IMR-90 (cell line): ENCODE measurements at regions not wholly inside any gene's neighbourhood (a gene's known extent, or its start where the extent isn't known, plus 50 kb on each side); places are given as distances from the start of the nearest gene placed in this dataset.

Source experiments
- ATAC-seq: fragments of 200-7000 bp; cut with Tn5 transposase; 2 replicates; pipeline ENCODE4 v1.9.1; 2020; ENCODE audit warnings: low read depth, mild to moderate bottlenecking, moderate library complexity
- BruUV-seq: library from RNA; stranded (reverse); fragments of 400-500 nt; replicated peaks from 2 replicates; lab custom pipeline; 2021; lab: Mats Ljungman, UMichigan
- CTCF ChIA-PET: fragments of 300-600 bp; formaldehyde crosslinking; extraction: SDS; loops from one replicate; lab custom pipeline; 2021; ENCODE audit warnings: antibody characterized with exemption; lab: Yijun Ruan, JAX
- POLR2A ChIA-PET: fragments of 300-600 bp; sonication (Branson Sonifier 250); formaldehyde crosslinking; loops from one replicate; lab custom pipeline; 2022; ENCODE audit warnings: antibody characterized with exemption; ENCODE audit not compliant: unreplicated experiment; lab: Charles Lee
- DNase-seq: peaks from one replicate; pipeline ENCODE4 v3.0.0; 2013
- H2AFZ ChIP-seq: replicated peaks from 2 replicates; pipeline ENCODE3; 2013; ENCODE audit warnings: low read length, mild to moderate bottlenecking; ENCODE audit not compliant: poor library complexity
- H2AK5ac ChIP-seq: 2 replicates; pipeline ENCODE4 v1.6.1; 2013; ENCODE audit warnings: low read depth, low read length, inconsistent platforms
- H2AK9ac ChIP-seq: replicated peaks from 2 replicates; pipeline ENCODE3; 2013; ENCODE audit warnings: mild to moderate bottlenecking, low read depth, low read length, moderate library complexity; ENCODE audit not compliant: poor library complexity
- H2BK120ac ChIP-seq: 2 replicates; pipeline ENCODE4 v1.6.1; 2013; ENCODE audit warnings: low read depth, low read length, inconsistent platforms
- H2BK15ac ChIP-seq: 3 replicates; pipeline ENCODE4 v1.6.1; 2013; ENCODE audit warnings: low read depth, low read length, inconsistent platforms
- H2BK20ac ChIP-seq: 2 replicates; pipeline ENCODE4 v1.6.1; 2013; ENCODE audit warnings: low read depth, mild to moderate bottlenecking, inconsistent platforms, low read length, moderate library complexity
- H2BK5ac ChIP-seq: 2 replicates; pipeline ENCODE4 v1.6.1; 2013; ENCODE audit warnings: mild to moderate bottlenecking, low read depth, low read length, inconsistent platforms; ENCODE audit not compliant: poor library complexity, severe bottlenecking
- H3K14ac ChIP-seq: replicated peaks from 2 replicates; pipeline ENCODE4 v1.6.1; 2013; ENCODE audit warnings: low read depth, low read length, inconsistent platforms
- H3K18ac ChIP-seq: 2 replicates; pipeline ENCODE4 v1.6.1; 2013; ENCODE audit warnings: low read depth, low read length, control low read depth
- H3K23ac ChIP-seq: 2 replicates; pipeline ENCODE4 v1.6.1; 2013; ENCODE audit warnings: low read depth, low read length, inconsistent platforms
- H3K27ac ChIP-seq: 2 replicates; pipeline ENCODE4 v1.5.1; 2013; ENCODE audit warnings: mild to moderate bottlenecking, control low read depth, low read length; ENCODE audit not compliant: insufficient read depth
- H3K27me3 ChIP-seq: 2 replicates; pipeline ENCODE4 v1.6.1; 2013; ENCODE audit warnings: low read length; ENCODE audit not compliant: control insufficient read depth, insufficient read depth
- H3K36me3 ChIP-seq: 2 replicates; pipeline ENCODE4 v1.6.1; 2013; ENCODE audit warnings: low read length, mixed read lengths; ENCODE audit not compliant: control insufficient read depth, insufficient read depth
- H3K4ac ChIP-seq: 2 replicates; pipeline ENCODE4 v1.6.1; 2013; ENCODE audit warnings: low read depth, low read length, inconsistent platforms
- H3K4me1 ChIP-seq: 2 replicates; pipeline ENCODE4 v1.6.1; 2013; ENCODE audit warnings: low read length, mixed read lengths; ENCODE audit not compliant: control insufficient read depth, insufficient read depth
- H3K4me2 ChIP-seq: 2 replicates; pipeline ENCODE4 v1.6.1; 2013; ENCODE audit warnings: low read depth, mild to moderate bottlenecking, control low read depth, low read length, moderate library complexity
- H3K4me3 ChIP-seq: 2 replicates; pipeline ENCODE4 v1.5.1; 2013; ENCODE audit warnings: low read depth, mild to moderate bottlenecking, control low read depth, low read length, moderate library complexity; ENCODE audit not compliant: insufficient read depth
- H3K56ac ChIP-seq: 2 replicates; pipeline ENCODE4 v1.6.1; 2013; ENCODE audit warnings: low read length, inconsistent platforms; ENCODE audit not compliant: insufficient read depth; ENCODE audit errors: extremely low read depth
- H3K79me1 ChIP-seq, 2 experiments: 2 replicates each; pipeline ENCODE4 v1.6.1; 2013; ENCODE audit warnings: low read length in 2 of 2, inconsistent platforms in 1 of 2, low read depth in 1 of 2
- H3K9ac ChIP-seq: 2 replicates; pipeline ENCODE4 v1.6.1; 2013; ENCODE audit warnings: low read depth, low read length, control low read depth
- H3K9me1 ChIP-seq: 2 replicates; pipeline ENCODE4 v1.6.1; 2013; ENCODE audit warnings: low read length, inconsistent platforms; ENCODE audit not compliant: insufficient read depth
- H3K9me3 ChIP-seq: 2 replicates; pipeline ENCODE4 v1.6.1; 2013; ENCODE audit warnings: low read length; ENCODE audit not compliant: control insufficient read depth, insufficient read depth
- H4K20me1 ChIP-seq: 2 replicates; pipeline ENCODE4 v1.6.1; 2013; ENCODE audit warnings: low read length, inconsistent platforms; ENCODE audit not compliant: insufficient read depth
- H4K5ac ChIP-seq: 2 replicates; pipeline ENCODE4 v1.6.1; 2013; ENCODE audit warnings: mild to moderate bottlenecking, low read depth, low read length, control low read depth
- H4K8ac ChIP-seq, 2 experiments: 2 replicates each; pipeline ENCODE4 v1.6.1; 2013; ENCODE audit warnings: low read depth in 2 of 2, low read length in 2 of 2, control low read depth in 1 of 2, inconsistent platforms in 1 of 2
- H4K91ac ChIP-seq: 2 replicates; pipeline ENCODE4 v1.6.1; 2013; ENCODE audit warnings: low read depth, low read length, inconsistent platforms; ENCODE audit not compliant: insufficient read depth
- CEBPB ChIP-seq: IDR thresholded peaks from 2 replicates; pipeline ENCODE4 v1.6.1; 2012; ENCODE audit warnings: low read depth, low read length, improper control_type of control experiment
- WGBS, 2 experiments: methylation state at CpG; one replicate each; pipeline versions ENCODE4 v1.1.5 to v1.1.7; 2013; ENCODE audit warnings: missing lambda C conversion rate in 2 of 2; ENCODE audit not compliant: insufficient read length in 1 of 2; ENCODE audit errors: extremely low coverage in 2 of 2; 5-methylcytosine and 5-hydroxymethylcytosine counted together
- dilution Hi-C: fragments of 300-500 bp; cut with HindIII; formaldehyde crosslinking; loops from one replicate; pipeline ENCODE4 v1.14.3; 2018; ENCODE audit warnings: low sequenced_read_pairs; ENCODE audit not compliant: unreplicated experiment
- in situ Hi-C: fragments of 300-500 bp; cut with MboI; formaldehyde crosslinking; loops from 3 replicates; pipeline ENCODE4 v1.14.3; 2019; ENCODE audit warnings: low sequenced_read_pairs, inconsistent platforms, mixed read lengths
- intact Hi-C: fragments of 100-400 bp; cut with micrococcal nuclease; formaldehyde crosslinking; loops from 2 replicates; pipeline ENCODE4 v1.10.0; 2022
- TF ChIP-seq, protein P1 (sequence below): fragments of 150-350 bp; IDR thresholded peaks from 2 replicates; pipeline ENCODE4 v1.6.1; 2016; ENCODE audit warnings: low read depth, mild to moderate bottlenecking, low read length, moderate library complexity, borderline replicate concordance
- TF ChIP-seq, protein P2 (sequence below): fragments of 150-350 bp; IDR thresholded peaks from 2 replicates; pipeline ENCODE4 v1.6.1; 2017; ENCODE audit warnings: mild to moderate bottlenecking, antibody characterized with exemption, low read length, low read depth

DNA sequence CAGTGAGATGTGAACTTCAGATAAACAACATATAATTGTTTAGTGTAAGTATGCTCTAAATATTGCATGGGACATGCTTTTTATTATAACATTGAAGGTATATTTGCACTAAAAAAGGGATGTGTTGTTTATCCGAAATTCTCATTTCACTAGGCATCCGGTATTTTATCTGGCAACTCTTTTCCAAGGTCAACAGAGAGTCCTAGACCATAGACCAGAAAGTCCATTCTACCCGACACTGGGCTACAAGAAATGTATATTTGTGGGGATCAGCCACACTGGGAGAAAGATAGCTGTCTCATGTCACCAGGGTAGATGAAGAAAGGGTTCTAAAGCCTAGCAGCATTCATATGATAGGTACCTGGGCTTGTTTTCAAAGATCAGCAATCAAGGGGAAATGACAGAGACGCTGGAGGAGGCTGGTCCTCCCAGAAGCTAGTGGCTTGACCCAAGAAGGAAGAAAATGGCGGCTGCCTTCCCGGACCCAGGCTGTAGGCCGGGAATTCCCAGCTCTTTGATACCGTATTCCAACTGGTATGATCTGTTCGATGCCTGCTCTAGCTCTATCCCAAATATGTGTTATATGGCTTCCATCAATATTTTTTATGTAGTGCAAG, 161.1 kb upstream of the IRF2BP2 start:
- POLR2A ChIA-PET = interaction anchor here (1.3 kb wide), 1 partner anchor 47 kb away, joined by 4 read pairs; no protein-coding TSS in a partner anchor
- dilution Hi-C loops = no loop called here

More for the DNA sequence above, 161.1 kb upstream of the IRF2BP2 start:
- Histone ChIP-seq H2BK20ac (peak overlapping the region; percentile 90; the same call in 1 of the 2 replicates), H3K14ac (no peak overlapping the region), H3K56ac (no peak overlapping the region), H2BK5ac (no peak overlapping the region), H3K4ac (peak overlapping the region; percentile 46), H4K20me1 (no peaks in the 10 kb centered on the region), H3K27me3 (no peaks in the 10 kb centered on the region), H3K4me3 (no peak overlapping the region), H2AK9ac (peak overlapping the region; percentile 42), H2BK120ac (peak overlapping the region; percentile 46), H3K36me3 (no peaks in the 10 kb centered on the region), H2BK15ac (peak overlapping the region; percentile 24; the same call in 1 of the 3 replicates), H2AFZ (no peak overlapping the region), H4K91ac (peak overlapping the region; percentile 91), H3K23ac (no peak overlapping the region), H3K79me1 (no peaks in the 10 kb centered on the region), H4K5ac (no peak overlapping the region), H2AK5ac (peak overlapping the region; percentile 82), H4K8ac (peak overlapping the region in 1 of 2 experiments; percentile 30; a peak in 1 of 4 replicates), H3K9me1 (no peaks in the 10 kb centered on the region), H3K18ac (no peak overlapping the region), H3K9ac (no peak overlapping the region), H3K4me1 (peaks cover 7% of the 10 kb centered on the region), H3K27ac (no peak overlapping the region), H3K4me2 (no peak overlapping the region), H3K9me3 (peaks cover 4% of the 10 kb centered on the region; the same call in 1 of the 2 replicates)
- CTCF ChIA-PET = no interaction called here
- DNase-seq (no peak), ATAC-seq (no peak)
- TF ChIP-seq, protein P1, sequence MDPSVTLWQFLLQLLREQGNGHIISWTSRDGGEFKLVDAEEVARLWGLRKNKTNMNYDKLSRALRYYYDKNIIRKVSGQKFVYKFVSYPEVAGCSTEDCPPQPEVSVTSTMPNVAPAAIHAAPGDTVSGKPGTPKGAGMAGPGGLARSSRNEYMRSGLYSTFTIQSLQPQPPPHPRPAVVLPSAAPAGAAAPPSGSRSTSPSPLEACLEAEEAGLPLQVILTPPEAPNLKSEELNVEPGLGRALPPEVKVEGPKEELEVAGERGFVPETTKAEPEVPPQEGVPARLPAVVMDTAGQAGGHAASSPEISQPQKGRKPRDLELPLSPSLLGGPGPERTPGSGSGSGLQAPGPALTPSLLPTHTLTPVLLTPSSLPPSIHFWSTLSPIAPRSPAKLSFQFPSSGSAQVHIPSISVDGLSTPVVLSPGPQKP = no peak
- TF ChIP-seq CEBPB = no peak
- TF ChIP-seq, protein P2, sequence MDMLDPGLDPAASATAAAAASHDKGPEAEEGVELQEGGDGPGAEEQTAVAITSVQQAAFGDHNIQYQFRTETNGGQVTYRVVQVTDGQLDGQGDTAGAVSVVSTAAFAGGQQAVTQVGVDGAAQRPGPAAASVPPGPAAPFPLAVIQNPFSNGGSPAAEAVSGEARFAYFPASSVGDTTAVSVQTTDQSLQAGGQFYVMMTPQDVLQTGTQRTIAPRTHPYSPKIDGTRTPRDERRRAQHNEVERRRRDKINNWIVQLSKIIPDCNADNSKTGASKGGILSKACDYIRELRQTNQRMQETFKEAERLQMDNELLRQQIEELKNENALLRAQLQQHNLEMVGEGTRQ = no peak
- intact Hi-C loops = no loop called here
- BruUV-seq = no TSS peak
- in situ Hi-C loops = loop anchor here (5.0 kb wide), 1 partner anchor 44 kb away; no protein-coding TSS in a partner anchor
- no CpG with 5 or more reads among the region's 9 CpGs for WGBS, 2 experiments
